NCI-H748 (cell line): ENCODE measurements at regions not wholly inside any gene's neighbourhood (a gene's known extent, or its start where the extent isn't known, plus 50 kb on each side); places are given as distances from the start of the nearest gene placed in this dataset.
"Not testable (repeated sequence)": the region's sequence is repeated elsewhere in the genome, so short reads cannot be mapped to it uniquely, and the experiment has no call there.

Experiments used
- DNase-seq: peaks from one replicate; lab custom pipeline; 2025; ENCODE audit not compliant: unreplicated experiment; lab: John Stamatoyannopoulos, UW

DNA sequence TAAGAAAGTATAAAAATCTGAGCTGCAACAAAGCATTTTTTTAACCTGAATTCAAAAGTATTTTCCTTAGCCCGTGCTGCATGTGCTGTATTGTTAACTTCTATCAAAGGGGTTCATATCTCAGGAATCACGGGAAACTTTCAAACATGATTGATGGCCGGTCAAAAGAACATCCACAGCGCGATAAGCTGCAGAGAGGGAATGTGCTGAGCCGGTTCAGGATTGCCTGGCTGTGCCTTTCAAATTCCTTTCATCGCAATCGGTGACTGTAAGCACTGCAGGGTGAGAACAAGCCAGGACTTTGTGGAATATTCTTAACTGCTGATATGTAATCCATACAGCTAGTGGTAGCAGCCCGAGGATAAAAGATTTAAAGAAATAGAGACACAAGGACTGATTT lies 210.9 kb upstream of the NOCT start:
- no peak for DNase-seq

DNA sequence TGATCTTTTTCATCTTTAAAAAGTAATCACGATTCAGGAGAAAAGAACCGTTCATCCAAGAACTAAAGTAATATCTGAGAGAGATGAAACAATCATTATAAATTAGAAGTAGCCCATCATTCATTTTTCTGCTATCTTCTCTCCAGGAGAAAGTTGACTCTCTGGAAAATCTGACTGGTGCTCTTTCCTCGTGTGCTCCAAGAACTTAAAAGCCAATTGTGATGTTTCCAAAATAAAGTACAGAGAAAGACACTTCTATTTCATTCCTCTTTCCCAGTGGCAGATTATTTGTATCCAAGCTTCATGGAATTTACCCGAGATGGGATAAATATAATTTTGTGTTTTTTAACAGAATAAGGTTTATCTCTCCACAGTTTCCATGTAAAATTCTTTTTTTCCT lies 212.5 kb upstream of the NOCT start:
- no peak for DNase-seq

DNA sequence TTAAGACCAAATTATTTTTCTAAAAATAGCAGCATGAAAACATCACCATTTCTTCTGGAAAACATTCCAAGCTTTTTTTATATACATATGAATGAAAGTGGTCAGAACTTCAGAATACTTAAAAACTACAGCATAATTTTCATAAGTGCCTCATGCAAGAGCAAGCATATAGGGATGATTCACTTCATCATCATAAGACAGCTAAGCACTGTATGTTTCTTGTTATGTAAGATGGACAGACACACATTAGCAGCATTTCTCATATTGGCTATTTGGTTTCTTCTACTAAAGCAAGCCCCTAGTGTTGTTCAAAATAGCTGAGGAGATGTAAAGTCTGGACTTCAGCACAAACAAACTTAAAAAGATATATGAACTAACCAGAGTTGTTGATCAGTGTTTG lies 213.1 kb upstream of the NOCT start:
- no peak for DNase-seq

GRCh38 chr4:138800421-138800820 lies 215.2 kb upstream of the NOCT start:
- DNase-seq: no peak

DNA sequence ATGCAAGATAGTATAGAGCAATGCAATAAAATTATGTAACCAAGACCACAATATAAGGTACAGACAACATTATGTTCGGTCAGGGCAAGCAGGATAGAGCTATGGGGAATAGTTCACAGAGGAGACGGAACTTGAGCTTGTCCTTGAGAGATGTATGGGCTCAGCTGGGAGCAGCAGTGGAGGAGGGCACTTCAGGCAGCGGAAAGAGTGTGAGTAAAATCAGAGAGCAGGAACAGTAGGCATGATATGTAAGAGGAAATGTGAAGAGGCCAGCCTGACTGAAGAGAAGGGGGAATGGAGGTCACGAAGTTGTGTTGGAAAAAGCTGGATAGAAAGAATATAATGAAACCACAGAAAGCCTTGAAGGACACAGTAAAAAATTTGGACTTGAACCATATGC lies 217.2 kb upstream of the NOCT start:
- DNase-seq: no peak

DNA sequence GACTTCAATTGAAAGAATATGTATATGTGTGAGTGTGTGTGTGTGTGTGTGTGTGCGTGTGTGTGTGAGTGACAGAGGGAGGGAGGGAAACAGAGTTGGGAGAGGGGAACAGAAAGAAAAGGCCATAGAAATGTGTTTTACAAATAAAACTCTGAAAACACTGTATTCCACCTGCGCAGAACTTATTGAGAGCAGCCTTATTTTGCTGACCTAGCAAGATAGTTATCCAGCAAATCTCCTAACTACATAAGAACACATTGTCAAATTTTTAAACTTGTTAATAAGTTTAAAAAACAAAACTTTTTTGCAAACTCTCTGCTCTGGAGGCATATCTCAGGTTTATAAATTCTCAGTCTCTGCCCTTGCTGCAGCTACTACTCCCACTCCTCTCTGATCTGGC lies 217.9 kb upstream of the NOCT start:
- no peak for DNase-seq

GRCh38 chr4:138796761-138797160 lies 218.8 kb upstream of the NOCT start:
- DNase-seq: no peak

- no peak for DNase-seq
Measured at GRCh38 chr4:138790706-138791340, 224.8 kb upstream of the NOCT start.

- no peak for DNase-seq
Measured at GRCh38 chr4:138789796-138790195, 225.8 kb upstream of the NOCT start.

GRCh38 chr4:138788857-138789256 lies 226.7 kb upstream of the NOCT start:
- no peak for DNase-seq

GRCh38 chr4:138788267-138788790 lies 227.3 kb upstream of the NOCT start:
- DNase-seq: no peak

DNA sequence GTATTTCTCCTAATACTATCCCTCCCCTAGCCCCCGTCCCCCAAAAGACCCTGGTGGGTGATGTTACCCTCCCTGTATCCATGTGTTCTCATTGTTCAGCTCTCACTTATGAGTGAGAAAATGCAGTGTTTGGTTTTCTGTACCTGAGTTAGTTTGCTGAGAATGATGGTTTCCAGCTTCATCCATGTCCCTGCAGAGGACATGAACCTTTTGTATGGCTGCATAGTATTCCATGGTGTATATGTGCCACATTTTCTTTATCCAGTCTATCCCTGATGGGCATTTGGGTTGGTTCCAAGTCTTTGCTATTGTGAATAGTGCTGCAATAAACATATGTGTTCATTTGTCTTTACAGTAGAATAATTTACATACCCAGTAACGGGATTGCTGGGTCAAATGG lies 235.8 kb upstream of the NOCT start:
- not testable (repeated sequence) for DNase-seq

DNA sequence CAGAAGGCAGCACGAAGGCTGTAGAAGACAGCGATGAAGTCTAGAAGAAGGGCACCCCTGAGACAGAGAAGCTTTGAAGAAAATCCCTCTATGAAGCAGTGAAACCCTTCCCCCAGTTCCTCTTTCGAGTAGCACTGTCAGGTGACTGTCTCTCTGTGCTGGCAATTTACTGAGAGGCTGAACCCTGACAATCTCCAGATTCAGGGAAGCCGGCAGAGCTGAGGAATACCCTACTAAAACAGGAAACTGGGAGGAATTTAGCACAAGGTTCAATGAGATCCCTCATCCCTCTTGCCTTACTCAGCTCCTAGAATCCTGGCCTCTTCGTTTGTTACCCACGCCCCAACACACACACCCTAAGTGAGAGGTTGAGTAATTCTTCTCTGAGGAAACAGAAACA lies 239.7 kb upstream of the NOCT start:
- no peak for DNase-seq

- no peak for DNase-seq
Measured at GRCh38 chr4:138775489-138775888, 240.1 kb upstream of the NOCT start.

DNA sequence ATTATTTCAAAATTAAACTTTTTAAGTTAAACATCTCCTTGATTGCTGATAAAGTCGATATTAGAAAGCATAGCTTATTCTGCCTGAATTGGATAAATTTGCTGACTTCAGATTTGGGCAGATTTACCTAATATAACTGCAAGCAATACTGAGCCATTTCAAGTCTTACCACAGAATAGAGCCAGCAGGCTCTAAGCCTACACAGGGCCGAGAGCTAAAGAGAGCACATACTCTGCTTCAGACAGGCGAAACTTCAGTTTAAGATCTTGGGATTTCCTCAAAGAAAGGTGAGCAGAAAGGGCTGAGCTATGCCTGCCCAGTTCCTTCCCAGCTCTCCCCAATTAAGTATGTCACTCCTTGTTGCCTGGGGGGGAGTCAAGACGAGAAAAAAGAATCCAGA lies 240.6 kb upstream of the NOCT start:
- no peak for DNase-seq

GRCh38 chr4:138774125-138774524 lies 241.5 kb upstream of the NOCT start:
- DNase-seq: not testable (repeated sequence)

DNA sequence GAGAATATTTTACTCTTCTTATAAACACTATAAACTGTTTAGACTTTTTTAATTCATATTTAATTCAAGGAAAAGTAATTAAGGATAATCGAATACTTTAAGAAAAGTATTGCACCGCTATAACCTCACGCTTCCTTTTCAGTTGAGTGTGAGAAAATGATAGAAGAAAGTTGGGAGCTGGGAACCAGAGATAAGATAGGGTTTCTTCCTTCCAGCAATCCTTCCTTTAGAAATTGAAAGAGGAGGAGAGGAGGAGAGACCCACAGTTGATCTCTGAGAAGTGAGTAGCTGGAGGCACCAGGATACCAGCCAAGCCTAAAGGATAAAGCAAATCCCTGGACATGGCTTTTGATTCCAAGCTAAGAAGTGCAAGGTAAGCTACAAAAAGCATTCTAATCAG lies 242.3 kb upstream of the NOCT start:
- no peak for DNase-seq

DNA sequence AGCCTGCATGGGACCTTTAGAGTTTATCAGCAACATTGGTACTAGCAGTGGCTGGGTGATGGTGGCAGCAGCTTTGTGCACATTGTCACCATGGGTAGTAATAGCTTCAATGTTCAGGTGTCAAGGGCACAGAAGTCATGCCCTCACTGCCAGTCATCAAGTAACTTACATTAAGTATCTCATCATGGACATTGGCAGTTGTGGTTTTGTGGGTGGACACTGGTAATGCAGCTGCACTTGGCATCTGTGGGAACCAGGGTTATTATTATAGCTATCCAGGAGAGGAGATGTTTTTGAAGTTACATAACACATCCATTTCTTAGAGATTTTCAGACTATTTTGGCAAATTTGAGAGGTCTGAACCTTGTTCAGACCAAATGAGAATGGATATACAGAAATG lies 243.2 kb upstream of the NOCT start:
- no peak for DNase-seq

DNA sequence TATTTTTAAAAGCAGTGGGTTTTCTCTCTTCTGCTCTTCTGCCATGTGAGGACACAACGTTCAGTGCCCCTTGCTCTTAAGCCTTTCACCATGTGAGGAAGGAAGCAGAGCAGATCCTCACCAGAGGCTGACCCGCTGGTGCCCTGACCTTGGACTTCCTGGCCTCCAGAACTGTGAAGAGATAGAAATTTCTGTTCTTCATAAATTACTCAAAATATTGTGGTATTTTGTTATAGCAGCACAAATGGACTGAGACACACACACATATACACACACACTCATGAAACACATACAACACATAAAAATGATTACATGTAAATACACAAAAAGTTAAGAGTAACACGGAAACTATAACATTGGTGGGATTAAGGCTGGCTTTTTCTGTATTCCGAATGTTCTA lies 244.8 kb upstream of the NOCT start:
- DNase-seq: no peak

DNA sequence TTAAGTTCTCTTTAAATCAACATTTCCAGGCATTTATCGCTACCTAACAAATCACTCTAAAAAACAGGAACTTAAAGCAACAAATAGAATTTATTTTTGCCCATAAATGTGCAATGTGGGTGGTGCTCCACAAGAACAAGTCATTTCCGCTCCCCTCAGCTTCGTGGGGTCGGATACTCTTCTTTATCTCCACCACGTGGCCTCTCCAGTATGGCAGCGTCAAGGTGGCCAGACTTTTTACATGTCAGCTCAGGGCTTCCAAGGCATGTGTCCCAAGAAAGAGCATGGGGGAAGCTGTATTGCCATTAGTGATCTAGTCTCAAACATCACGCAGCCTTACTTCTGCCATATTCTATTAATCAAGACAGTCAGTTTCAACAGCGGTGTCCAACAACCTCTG lies 249.2 kb upstream of the NOCT start:
- no peak for DNase-seq

DNA sequence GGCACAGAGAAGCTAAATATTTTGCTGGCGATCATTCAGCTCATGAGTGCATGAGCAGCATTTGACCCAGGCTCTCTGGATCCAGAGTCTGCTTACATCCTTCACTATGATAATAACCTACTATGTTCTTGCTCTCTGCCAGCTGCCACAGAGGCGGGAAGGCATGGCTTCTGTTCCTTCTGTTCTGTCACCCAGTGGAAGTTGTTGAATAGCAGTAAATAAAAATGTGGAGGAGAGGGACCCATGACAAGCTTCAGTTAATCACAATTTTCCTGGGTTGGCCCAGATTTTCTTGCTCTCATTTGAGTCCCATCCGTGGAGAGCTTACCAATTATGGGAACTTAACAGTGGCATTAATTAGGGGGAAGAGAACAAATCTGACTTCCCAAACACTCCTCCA lies 250.1 kb upstream of the NOCT start:
- DNase-seq: no peak

DNA sequence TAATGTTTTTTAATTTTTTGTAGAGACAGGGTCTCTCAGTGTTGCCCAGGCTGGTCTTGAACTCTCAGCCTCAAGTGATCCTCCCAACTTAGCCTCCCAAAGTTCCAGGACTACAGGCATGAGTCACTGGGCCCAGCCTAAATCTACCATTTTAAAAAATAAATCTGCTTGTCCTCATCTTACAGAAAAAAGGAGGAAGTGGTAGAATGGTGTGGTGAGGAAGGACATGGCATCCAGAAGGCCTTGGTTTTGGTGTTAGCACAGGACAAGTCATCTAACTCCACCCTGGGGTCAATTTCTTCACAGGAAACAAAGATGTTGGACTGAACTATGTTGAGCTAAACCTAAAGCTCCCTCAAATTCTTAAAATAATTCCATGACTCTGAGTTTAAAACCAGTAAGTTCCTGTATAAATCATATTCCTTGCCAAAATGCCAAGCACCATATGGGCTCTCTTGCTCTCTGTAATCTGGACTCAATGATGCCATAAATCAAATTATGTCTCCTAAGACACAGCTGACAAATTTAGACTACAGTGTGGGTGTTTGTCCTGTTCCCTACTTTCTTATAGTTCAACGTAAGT lies 253.9 kb upstream of the NOCT start:
- DNase-seq: no peak

- no peak for DNase-seq
Measured at GRCh38 chr4:138759554-138759902, 256.1 kb upstream of the NOCT start.
